ENCODE measurements at regions not wholly inside any gene's neighbourhood (a gene's known extent, or its start where the extent isn't known, plus 50 kb on each side); places are given as distances from the start of the nearest gene placed in this dataset.

- H3K4me3 ChIP-seq: no peak overlapping the region
- intact Hi-C loops (cut with DNase I; ENCODE audit: low total_unique reads): no loop called here
- TF ChIP-seq CTCF (IDR thresholded peaks at IDR 0.05) (no peak), POLR2AphosphoS5 (IDR thresholded peaks at IDR 0.05) (no peak), POLR2A (IDR thresholded peaks at IDR 0.05) (no peak)
- H3K27me3 ChIP-seq: no peaks in the 10 kb centered on the region
- no peaks in the 10 kb centered on the region for H3K36me3 ChIP-seq
- no peak for DNase-seq (ENCODE audit: low spot score in 2 of 2)
- H3K27ac ChIP-seq: no peak overlapping the region
- peaks cover 0 to 2% of the 10 kb centered on the region in 2 donors for H3K9me3 ChIP-seq
- H3K4me1 ChIP-seq: no peaks in the 10 kb centered on the region
Observed at GRCh38 chr9:91154686-91155085, 207.0 kb downstream of the AUH start.

GRCh38 chr9:91155181-91155580, 206.5 kb downstream of the AUH start:
- Histone ChIP-seq H3K4me3 (no peak overlapping the region), H3K4me1 (no peaks in the 10 kb centered on the region), H3K36me3 (no peaks in the 10 kb centered on the region), H3K27me3 (no peaks in the 10 kb centered on the region), H3K9me3 (no peaks in the 10 kb centered on the region), H3K27ac (no peak overlapping the region)
- TF ChIP-seq POLR2AphosphoS5 (IDR thresholded peaks at IDR 0.05) (no peak), CTCF (IDR thresholded peaks at IDR 0.05) (no peak), POLR2A (IDR thresholded peaks at IDR 0.05) (no peak)
- no peak for DNase-seq (ENCODE audit: low spot score in 2 of 2)
- intact Hi-C loops (cut with DNase I; ENCODE audit: low total_unique reads): no loop called here

- Histone ChIP-seq H3K27ac (no peak overlapping the region), H3K4me1 (no peaks in the 10 kb centered on the region), H3K9me3 (no peaks in the 10 kb centered on the region), H3K27me3 (no peaks in the 10 kb centered on the region), H3K4me3 (no peak overlapping the region), H3K36me3 (no peaks in the 10 kb centered on the region)
- intact Hi-C loops (cut with DNase I; ENCODE audit: low total_unique reads): no loop called here
- TF ChIP-seq POLR2AphosphoS5 (IDR thresholded peaks at IDR 0.05): no peak
- TF ChIP-seq CTCF (IDR thresholded peaks at IDR 0.05): no peak
- TF ChIP-seq POLR2A (IDR thresholded peaks at IDR 0.05): no peak
- no peak for DNase-seq (ENCODE audit: low spot score in 2 of 2)
Observed at GRCh38 chr9:91155746-91156376, 205.9 kb downstream of the AUH start.

- no peak overlapping the region for H3K27ac ChIP-seq
- no peaks in the 10 kb centered on the region for H3K4me1 ChIP-seq
- intact Hi-C loops (cut with DNase I; ENCODE audit: low total_unique reads): no loop called here
- H3K27me3 ChIP-seq: no peaks in the 10 kb centered on the region
- no peaks in the 10 kb centered on the region for H3K9me3 ChIP-seq
- no peak for DNase-seq (ENCODE audit: low spot score in 2 of 2)
- no peak overlapping the region for H3K4me3 ChIP-seq
- no peak for TF ChIP-seq POLR2A (IDR thresholded peaks at IDR 0.05)
- TF ChIP-seq POLR2AphosphoS5 (IDR thresholded peaks at IDR 0.05): no peak
- no peak for TF ChIP-seq CTCF (IDR thresholded peaks at IDR 0.05)
- H3K36me3 ChIP-seq: no peaks in the 10 kb centered on the region
Observed at GRCh38 chr9:91156451-91157234, 205.1 kb downstream of the AUH start.

- H3K27me3 ChIP-seq: no peaks in the 10 kb centered on the region
- intact Hi-C loops (cut with DNase I; ENCODE audit: low total_unique reads): no loop called here
- no peaks in the 10 kb centered on the region for H3K4me1 ChIP-seq
- no peaks in the 10 kb centered on the region for H3K36me3 ChIP-seq
- no peak overlapping the region for H3K4me3 ChIP-seq
- H3K27ac ChIP-seq: no peak overlapping the region
- TF ChIP-seq POLR2AphosphoS5 (IDR thresholded peaks at IDR 0.05): no peak
- no peak for TF ChIP-seq CTCF (IDR thresholded peaks at IDR 0.05)
- no peak for TF ChIP-seq POLR2A (IDR thresholded peaks at IDR 0.05)
- H3K9me3 ChIP-seq: no peaks in the 10 kb centered on the region
- no peak for DNase-seq (ENCODE audit: low spot score in 2 of 2)
Observed at GRCh38 chr9:91157883-91158282, 203.8 kb downstream of the AUH start.

All from breast epithelium (tissue), 4 donors.